PFSK-1 (cell line): ENCODE measurements at regions not wholly inside any gene's neighbourhood (a gene's known extent, or its start where the extent isn't known, plus 50 kb on each side); places are given as distances from the start of the nearest gene placed in this dataset.

Experiments used
- FOXP2 ChIP-seq: optimal IDR thresholded peaks from 2 replicates; pipeline ENCODE3; 2011; ENCODE audit warnings: borderline replicate concordance, control low read depth, inconsistent platforms; ENCODE audit not compliant: insufficient read depth; ENCODE audit errors: extremely low read length, extremely low read depth
- POLR2AphosphoS5 ChIP-seq: IDR thresholded peaks from 2 replicates; pipeline ENCODE4 v1.6.1; 2012; ENCODE audit warnings: low read depth, mild to moderate bottlenecking, control low read depth, low read length, moderate library complexity
- REST ChIP-seq, 2 experiments: IDR thresholded peaks; 2 replicates each; pipeline versions ENCODE4 v1.6.1 to v1.8.0; 2011 to 2012; ENCODE audit warnings: low read depth in 2 of 2, low read length in 2 of 2, control low read depth in 1 of 2, inconsistent platforms in 1 of 2, mild to moderate bottlenecking in 1 of 2, moderate library complexity in 1 of 2; ENCODE audit not compliant: insufficient read depth in 1 of 2
- SIN3A ChIP-seq: IDR thresholded peaks from 2 replicates; pipeline ENCODE4 v1.6.1; 2012; ENCODE audit warnings: mild to moderate bottlenecking, low read length, moderate library complexity, borderline replicate concordance; ENCODE audit not compliant: insufficient read depth
- TAF1 ChIP-seq: IDR thresholded peaks from 2 replicates; pipeline ENCODE4 v1.6.1; 2012; ENCODE audit warnings: low read length, control low read depth, borderline replicate concordance; ENCODE audit not compliant: insufficient read depth

- TF ChIP-seq TAF1 (no peak), SIN3A (no peak), POLR2AphosphoS5 (no peak), FOXP2 (no peak), REST (IDR thresholded peaks at IDR 0.05; ENCODE audit: insufficient read depth in 1 of 2, low read depth in 2 of 2, low read length in 2 of 2) (no peak)
These were observed 371.2 kb upstream of the B3GAT1 start for GRCh38 chr11:134783234-134783633.

- TF ChIP-seq POLR2AphosphoS5 (no peak), REST (IDR thresholded peaks at IDR 0.05; ENCODE audit: insufficient read depth in 1 of 2, low read depth in 2 of 2, low read length in 2 of 2) (no peak), SIN3A (no peak)
These were observed 369.4 kb upstream of the B3GAT1 start for GRCh38 chr11:134781380-134781866.

GRCh38 chr11:134780486-134781147 is 368.6 kb upstream of the B3GAT1 start:
- TF ChIP-seq TAF1 (no peak), FOXP2 (no peak), SIN3A (no peak), REST (IDR thresholded peaks at IDR 0.05; ENCODE audit: insufficient read depth in 1 of 2, low read depth in 2 of 2, low read length in 2 of 2) (no peak), POLR2AphosphoS5 (no peak)

- TF ChIP-seq FOXP2 (no peak), REST (IDR thresholded peaks at IDR 0.05; ENCODE audit: insufficient read depth in 1 of 2, low read depth in 2 of 2, low read length in 2 of 2) (no peak), TAF1 (no peak), POLR2AphosphoS5 (no peak), SIN3A (no peak)
These were observed 367.1 kb upstream of the B3GAT1 start for GRCh38 chr11:134779179-134779578.

GRCh38 chr11:134768463-134768862 is 356.4 kb upstream of the B3GAT1 start:
- TF ChIP-seq POLR2AphosphoS5 (no peak), TAF1 (no peak), FOXP2 (no peak), REST (IDR thresholded peaks at IDR 0.05; ENCODE audit: insufficient read depth in 1 of 2, low read depth in 2 of 2, low read length in 2 of 2) (no peak), SIN3A (no peak)
